CD14-positive monocyte (primary cell): ENCODE measurements at regions not wholly inside any gene's neighbourhood (a gene's known extent, or its start where the extent isn't known, plus 50 kb on each side); places are given as distances from the start of the nearest gene placed in this dataset.

ENCODE experiments used
- DNase-seq, 3 donors: peaks; one replicate each; pipeline ENCODE4 v3.0.0-alpha.2; 2011 to 2022
- H2AFZ ChIP-seq: 2 replicates; pipeline ENCODE4 v1.6.0; 2012; ENCODE audit warnings: mild to moderate bottlenecking, low read depth, low read length, inconsistent platforms; ENCODE audit not compliant: insufficient read depth, poor library complexity, severe bottlenecking
- H3K27ac ChIP-seq, 2 donors: 1 replicate in 1 of 2; 2 replicates in 1 of 2; pipeline ENCODE4 v1.5.1; 2012 to 2013; ENCODE audit warnings: low read length in 2 of 2, control low read depth in 1 of 2, inconsistent platforms in 1 of 2, low read depth in 1 of 2, mild to moderate bottlenecking in 1 of 2
- H3K27me3 ChIP-seq, 2 donors: one replicate each; pipeline versions ENCODE4 v1.6.0 to v1.6.1; 2011 to 2013; ENCODE audit warnings: low read length in 2 of 2; ENCODE audit not compliant: control insufficient read depth in 2 of 2, insufficient read depth in 2 of 2
- H3K36me3 ChIP-seq, 2 donors: replicated peaks in 1 of 2; 1 replicate in 1 of 2; 2 replicates in 1 of 2; pipeline versions ENCODE4 v1.5.1 to v1.6.1; 2012 to 2013; ENCODE audit warnings: low read length in 2 of 2, control low read depth in 1 of 2, inconsistent platforms in 1 of 2, mild to moderate bottlenecking in 1 of 2; ENCODE audit not compliant: insufficient read depth in 2 of 2, control insufficient read depth in 1 of 2
- H3K4me1 ChIP-seq, 2 donors: 1 replicate in 1 of 2; 2 replicates in 1 of 2; pipeline versions ENCODE4 v1.5.1 to v1.6.1; 2012 to 2013; ENCODE audit warnings: low read length in 2 of 2, control low read depth in 1 of 2, inconsistent platforms in 1 of 2, mild to moderate bottlenecking in 1 of 2, moderate library complexity in 1 of 2; ENCODE audit not compliant: insufficient read depth in 2 of 2, control insufficient read depth in 1 of 2
- H3K4me2 ChIP-seq: replicated peaks from 2 replicates; pipeline ENCODE3; 2012; ENCODE audit warnings: low read length, moderate library complexity, mild to moderate bottlenecking; ENCODE audit not compliant: poor library complexity, severe bottlenecking; ENCODE audit errors: extremely low read depth
- H3K4me3 ChIP-seq, 3 experiments: fragments of 200-600 bp in 1 of 3; sonication (generic) in 1 of 3; replicated peaks in 1 of 3; 1 replicate in 2 of 3; 2 replicates in 1 of 3; pipeline ENCODE4 v1.5.1; 2011 to 2013; ENCODE audit warnings: low read length in 3 of 3, mild to moderate bottlenecking in 3 of 3, control low read depth in 2 of 3, low read depth in 2 of 3, inconsistent platforms in 1 of 3, moderate library complexity in 1 of 3
- H3K79me2 ChIP-seq: 2 replicates; pipeline ENCODE4 v1.6.0; 2012; ENCODE audit warnings: mild to moderate bottlenecking, control low read depth, inconsistent platforms, low read length, moderate library complexity; ENCODE audit not compliant: insufficient read depth
- H3K9ac ChIP-seq: 2 replicates; pipeline ENCODE4 v1.6.0; 2017; ENCODE audit warnings: low read length, mild to moderate bottlenecking; ENCODE audit not compliant: insufficient read depth, poor library complexity, severe bottlenecking
- H3K9me3 ChIP-seq, 2 donors: replicated peaks in 1 of 2; 1 replicate in 1 of 2; 2 replicates in 1 of 2; pipeline versions ENCODE4 v1.5.1 to v1.6.1; 2012 to 2013; ENCODE audit warnings: low read length in 2 of 2, control low read depth in 1 of 2; ENCODE audit not compliant: control insufficient read depth in 1 of 2, insufficient read depth in 1 of 2
- H4K20me1 ChIP-seq: 2 replicates; pipeline ENCODE4 v1.6.0; 2012; ENCODE audit warnings: mild to moderate bottlenecking, low read length, control low read depth, moderate library complexity; ENCODE audit not compliant: insufficient read depth
- H3K27ac Mint-ChIP-seq, 7 donors: one replicate each; pipeline ENCODE4 v1.8.0; 2020; ENCODE audit warnings: mild to moderate bottlenecking in 7 of 7, mixed read lengths in 7 of 7, moderate library complexity in 6 of 7, inconsistent platforms in 2 of 7
- H3K27me3 Mint-ChIP-seq, 3 donors: one replicate each; pipeline ENCODE4 v1.8.0; 2021 to 2022; ENCODE audit warnings: low read depth in 3 of 3, mild to moderate bottlenecking in 3 of 3, mixed read lengths in 3 of 3, moderate library complexity in 3 of 3, inconsistent platforms in 1 of 3
- H3K36me3 Mint-ChIP-seq, 2 donors: one replicate each; pipeline ENCODE4 v1.8.0; 2020; ENCODE audit warnings: mixed read lengths in 2 of 2, inconsistent platforms in 1 of 2, mild to moderate bottlenecking in 1 of 2
- H3K4me1 Mint-ChIP-seq: one replicate; pipeline ENCODE4 v1.8.0; 2020; ENCODE audit warnings: mild to moderate bottlenecking, mixed read lengths
- H3K4me3 Mint-ChIP-seq, 2 donors: one replicate each; pipeline ENCODE4 v1.8.0; 2020; ENCODE audit warnings: mild to moderate bottlenecking in 2 of 2, mixed read lengths in 2 of 2, moderate library complexity in 1 of 2
- H3K9me3 Mint-ChIP-seq, 7 donors: one replicate each; pipeline ENCODE4 v1.8.0; 2020 to 2022; ENCODE audit warnings: mixed read lengths in 7 of 7, mild to moderate bottlenecking in 6 of 7, moderate library complexity in 6 of 7, inconsistent platforms in 2 of 7
- CTCF ChIP-seq: fragments of 200-600 bp; IDR thresholded peaks from one replicate; pipeline ENCODE4 v1.8.0; 2022; ENCODE audit warnings: antibody characterized with exemption, mild to moderate bottlenecking
- WGBS: methylation state at CpG from one replicate; pipeline ENCODE4 v1.1.5; 2013; ENCODE audit warnings: missing lambda C conversion rate; ENCODE audit not compliant: insufficient coverage; 5-methylcytosine and 5-hydroxymethylcytosine counted together
- intact Hi-C, 2 donors: fragments of 100-400 bp; cut with micrococcal nuclease; formaldehyde crosslinking; loops; one replicate each; pipeline versions ENCODE4 v1.15.0 to v1.15.1; 2023

DNA sequence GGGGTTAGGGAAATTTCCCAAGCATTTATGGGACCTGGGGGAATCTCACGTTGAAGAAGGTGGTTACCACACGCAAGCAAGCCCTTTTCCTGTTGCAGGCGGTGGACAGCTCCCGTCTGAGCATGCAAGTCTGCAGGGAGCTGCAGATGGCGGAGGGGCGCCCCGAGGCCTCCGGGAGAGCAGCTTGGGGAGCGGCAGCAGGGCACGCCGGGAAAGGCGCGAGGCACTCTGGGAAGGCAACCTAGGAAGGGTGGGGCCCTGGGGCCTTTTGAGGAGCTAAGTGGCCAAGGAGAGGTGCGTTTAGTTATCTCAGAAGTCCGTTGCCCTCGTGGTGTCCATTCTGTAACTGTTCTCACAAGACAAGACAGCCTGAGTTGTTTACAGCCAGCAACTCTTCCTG is 57.0 kb upstream of the SLC25A4 start:
- H2AFZ ChIP-seq: no peak overlapping the region
- no peaks in the 10 kb centered on the region for H3K36me3 ChIP-seq
- Mint-ChIP-seq H3K36me3 (no peaks in the 10 kb centered on the region), H3K4me3 (no peak overlapping the region), H3K27me3 (peaks cover 5 to 11% (median 9%) of the 10 kb centered on the region in 3 donors), H3K4me1 (peaks cover 8% of the 10 kb centered on the region), H3K27ac (no peak overlapping the region), H3K9me3 (no peaks in the 10 kb centered on the region)
- 70% methylated on average over 16 of the region's 16 CpGs for WGBS
- H3K4me1 ChIP-seq: peaks cover 3 to 7% of the 10 kb centered on the region in 2 donors
- TF ChIP-seq CTCF: no peak
- H3K79me2 ChIP-seq: no peaks in the 10 kb centered on the region
- no peak overlapping the region for H3K4me2 ChIP-seq
- no peak overlapping the region for H3K27ac ChIP-seq
- no peaks in the 10 kb centered on the region for H3K9me3 ChIP-seq
- H3K9ac ChIP-seq: no peak overlapping the region
- peaks cover 0 to 8% of the 10 kb centered on the region in 2 donors for H3K27me3 ChIP-seq
- no peak for DNase-seq
- intact Hi-C loops: no loop called here
- H3K4me3 ChIP-seq: no peak overlapping the region
- no peaks in the 10 kb centered on the region for H4K20me1 ChIP-seq

DNA sequence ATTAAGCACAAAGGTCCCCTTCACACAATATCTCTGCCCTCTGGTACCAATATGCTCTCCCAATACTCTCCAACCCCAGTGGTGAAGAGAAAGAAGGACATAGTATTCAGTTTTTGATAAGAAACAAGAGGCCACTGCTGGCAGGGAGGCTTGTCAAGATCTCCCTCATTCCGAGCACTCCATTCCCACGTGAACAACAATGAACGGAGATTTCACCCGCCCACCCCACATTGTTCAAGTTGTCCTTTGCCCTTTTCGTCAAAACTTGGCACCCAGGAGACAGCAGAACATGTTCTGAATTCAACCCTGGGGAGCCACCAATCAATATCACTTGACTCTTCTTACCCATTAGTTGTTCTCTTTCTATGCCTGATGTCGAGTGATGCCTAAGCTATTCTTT is 54.2 kb upstream of the SLC25A4 start:
- no peak for TF ChIP-seq CTCF
- Histone ChIP-seq H3K36me3 (no peaks in the 10 kb centered on the region), H2AFZ (no peak overlapping the region), H3K9me3 (no peaks in the 10 kb centered on the region), H3K27ac (no peak overlapping the region), H4K20me1 (no peaks in the 10 kb centered on the region), H3K4me2 (no peak overlapping the region), H3K27me3 (peaks cover 0 to 8% of the 10 kb centered on the region in 2 donors), H3K4me1 (no peaks in the 10 kb centered on the region), H3K79me2 (no peaks in the 10 kb centered on the region), H3K4me3 (no peak overlapping the region), H3K9ac (no peak overlapping the region)
- Mint-ChIP-seq H3K27ac (no peak overlapping the region), H3K4me3 (no peak overlapping the region), H3K27me3 (peaks cover 5 to 13% (median 11%) of the 10 kb centered on the region in 3 donors), H3K9me3 (no peaks in the 10 kb centered on the region), H3K4me1 (no peaks in the 10 kb centered on the region), H3K36me3 (no peaks in the 10 kb centered on the region)
- DNase-seq: no peak
- WGBS: 93% methylated on average over 5 of the region's 6 CpGs
- intact Hi-C loops: no loop called here
